HepG2 (cell line): ENCODE measurements at regions not wholly inside any gene's neighbourhood (a gene's known extent, or its start where the extent isn't known, plus 50 kb on each side); places are given as distances from the start of the nearest gene placed in this dataset.

Experiments
- ATAC-seq: fragments of 200-7000 bp; cut with Tn5 transposase; 3 replicates; pipeline ENCODE4 v1.9.1; 2020; ENCODE audit warnings: mild to moderate bottlenecking, moderate library complexity
- BruUV-seq: library from RNA; stranded (reverse); fragments of 400-500 nt; replicated peaks from 2 replicates; lab custom pipeline; 2021; lab: Mats Ljungman, UMichigan
- CTCF ChIA-PET: fragments of 300-600 bp; formaldehyde crosslinking; extraction: SDS; loops from one replicate; lab custom pipeline; 2021; ENCODE audit warnings: low total read pairs, inconsistent platforms, low intra/inter-chr PET ratio; lab: Yijun Ruan, JAX
- POLR2A ChIA-PET: fragments of 350-600 bp; sonication (Branson Sonifier 250); formaldehyde crosslinking; loops from one replicate; lab custom pipeline; 2020; ENCODE audit warnings: antibody characterized with exemption, inconsistent platforms; lab: Yijun Ruan, JAX
- DNase-seq: peaks from one replicate; pipeline ENCODE4 v3.0.0-alpha.2; 2015; ENCODE audit warnings: low spot score
- FAIRE-seq: peaks from 3 replicates; lab custom pipeline; 2011; peaks lifted over from hg19 to GRCh38; lab: Jason Lieb, UNC
- H2AFZ ChIP-seq: one replicate; pipeline ENCODE4 v1.6.1; 2011; ENCODE audit warnings: low read length, inconsistent platforms
- H3K27ac ChIP-seq: fragments of 300-600 bp; 3 replicates; pipeline ENCODE4 v1.8.0; 2011; ENCODE audit warnings: mixed run types, mild to moderate bottlenecking, mixed read lengths, low read length, inconsistent platforms; ENCODE audit not compliant: insufficient read depth; ENCODE audit errors: extremely low read length
- H3K27me3 ChIP-seq, 2 experiments: fragments of 200-600 bp in 1 of 2; 2 replicates in 1 of 2; 3 replicates in 1 of 2; pipeline versions ENCODE4 v1.6.0 to v1.8.0; 2011; ENCODE audit warnings: low read length in 2 of 2, mild to moderate bottlenecking in 2 of 2, moderate library complexity in 2 of 2, inconsistent platforms in 1 of 2; ENCODE audit not compliant: insufficient read depth in 2 of 2, control insufficient read depth in 1 of 2
- H3K36me3 ChIP-seq, 2 experiments: fragments of 200-600 bp in 1 of 2; replicated peaks in 1 of 2; 2 replicates in 1 of 2; 3 replicates in 1 of 2; pipeline versions ENCODE4 v1.5.1 to v1.8.0; 2011; ENCODE audit warnings: low read length in 2 of 2, inconsistent platforms in 1 of 2; ENCODE audit not compliant: insufficient read depth in 2 of 2, control insufficient read depth in 1 of 2
- H3K4me1 ChIP-seq: 2 replicates; pipeline ENCODE4 v1.5.1; 2012; ENCODE audit warnings: low read length, inconsistent platforms; ENCODE audit not compliant: insufficient read depth
- H3K4me2 ChIP-seq: 2 replicates; pipeline ENCODE4 v1.6.0; 2011; ENCODE audit warnings: low read depth, low read length, inconsistent platforms
- H3K4me3 ChIP-seq, 3 experiments: fragments of 200-600 bp in 1 of 3; sonication (generic), shearing (Covaris generic) in 1 of 3; replicated peaks in 1 of 3; 2 replicates each; pipeline ENCODE4 v1.5.1; 2011 to 2016; ENCODE audit warnings: low read length in 3 of 3, inconsistent platforms in 2 of 3, low read depth in 2 of 3, mild to moderate bottlenecking in 2 of 3, control low read depth in 1 of 3, mixed read lengths in 1 of 3; ENCODE audit not compliant: insufficient read depth in 1 of 3
- H3K79me2 ChIP-seq: one replicate; pipeline ENCODE4 v1.6.1; 2011; ENCODE audit warnings: low read length, inconsistent platforms; ENCODE audit not compliant: insufficient read depth
- H3K9ac ChIP-seq: 2 replicates; pipeline ENCODE4 v1.6.0; 2011; ENCODE audit warnings: mild to moderate bottlenecking, low read depth, low read length, inconsistent platforms; ENCODE audit not compliant: insufficient read depth
- H3K9me3 ChIP-seq: 2 replicates; pipeline ENCODE4 v1.5.1; 2012; ENCODE audit warnings: mild to moderate bottlenecking, low read length
- H4K20me1 ChIP-seq: 2 replicates; pipeline ENCODE4 v1.6.0; 2011; ENCODE audit warnings: inconsistent platforms, mild to moderate bottlenecking, low read length, moderate library complexity; ENCODE audit not compliant: insufficient read depth
- ZBTB40 ChIP-seq, 2 experiments: fragments of 450-650 bp in 1 of 2; sonication (generic) in 1 of 2; formaldehyde crosslinking in 1 of 2; IDR thresholded peaks; 2 replicates each; pipeline versions ENCODE4 v1.6.1 to v1.8.0; 2016 to 2022; ENCODE audit warnings: antibody characterized with exemption in 1 of 2, mild to moderate bottlenecking in 1 of 2, missing genetic modification reagents in 1 of 2
- ZNF446 ChIP-seq: sonication (generic); formaldehyde crosslinking; IDR thresholded peaks from 2 replicates; pipeline ENCODE4 v1.5.0; 2020; ENCODE audit warnings: mild to moderate bottlenecking, missing genetic modification reagents
- ZNF713 ChIP-seq: sonication (generic); formaldehyde crosslinking; IDR thresholded peaks from 2 replicates; pipeline ENCODE4 v1.4.0; 2020; ENCODE audit warnings: mild to moderate bottlenecking, missing genetic modification reagents
- WGBS: methylation state at CpG from one replicate; pipeline ENCODE4 v1.1.6; 2017; ENCODE audit warnings: low lambda C conversion rate; 5-methylcytosine and 5-hydroxymethylcytosine counted together
- in situ Hi-C: cut with HindIII; loops from 2 replicates; pipeline ENCODE4 v1.10.0; 2017; ENCODE audit warnings: low pct_unique_long_range_greater_than_20kb; ENCODE audit not compliant: extremely low pct_ligation_motif_present
- intact Hi-C: fragments of 100-400 bp; cut with micrococcal nuclease; formaldehyde crosslinking; loops from one replicate; pipeline ENCODE4 v1.10.0; 2022; ENCODE audit not compliant: unreplicated experiment
- TF ChIP-seq, protein P1 (sequence below): IDR thresholded peaks from 2 replicates; pipeline ENCODE4 v1.6.1; 2016; ENCODE audit warnings: missing compliant biosample characterization, missing genetic modification reagents, borderline replicate concordance

- POLR2A ChIA-PET: no interaction called here
- no peaks in the 10 kb centered on the region for H3K36me3 ChIP-seq
- intact Hi-C loops: no loop called here
- H3K27me3 ChIP-seq: no peaks in the 10 kb centered on the region
- DNase-seq: no peak
- 30% methylated on average over 4 of the region's 4 CpGs for WGBS
- H3K79me2 ChIP-seq: no peaks in the 10 kb centered on the region
- BruUV-seq: no TSS peak
- no peaks in the 10 kb centered on the region for H3K4me1 ChIP-seq
- H3K4me2 ChIP-seq: no peak overlapping the region
- in situ Hi-C loops: no loop called here
- TF ChIP-seq, protein P1, sequence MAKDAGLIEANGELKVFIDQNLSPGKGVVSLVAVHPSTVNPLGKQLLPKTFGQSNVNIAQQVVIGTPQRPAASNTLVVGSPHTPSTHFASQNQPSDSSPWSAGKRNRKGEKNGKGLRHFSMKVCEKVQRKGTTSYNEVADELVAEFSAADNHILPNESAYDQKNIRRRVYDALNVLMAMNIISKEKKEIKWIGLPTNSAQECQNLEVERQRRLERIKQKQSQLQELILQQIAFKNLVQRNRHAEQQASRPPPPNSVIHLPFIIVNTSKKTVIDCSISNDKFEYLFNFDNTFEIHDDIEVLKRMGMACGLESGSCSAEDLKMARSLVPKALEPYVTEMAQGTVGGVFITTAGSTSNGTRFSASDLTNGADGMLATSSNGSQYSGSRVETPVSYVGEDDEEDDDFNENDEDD: no peak
- no peak for TF ChIP-seq ZNF446 (CRISPR knock-in tag)
- CTCF ChIA-PET: no interaction called here
- no peak for ATAC-seq
- no peaks in the 10 kb centered on the region for H4K20me1 ChIP-seq
- no peak overlapping the region; a peak in 1 of 6 replicates for H3K4me3 ChIP-seq
- H3K9ac ChIP-seq: no peak overlapping the region
- H3K9me3 ChIP-seq: no peaks in the 10 kb centered on the region
- FAIRE-seq: no peak
- H2AFZ ChIP-seq: no peak overlapping the region
- H3K27ac ChIP-seq: no peak overlapping the region
Measured at GRCh38 chr4:100130491-100130890, 59.8 kb downstream of the DDIT4L start.

DNA sequence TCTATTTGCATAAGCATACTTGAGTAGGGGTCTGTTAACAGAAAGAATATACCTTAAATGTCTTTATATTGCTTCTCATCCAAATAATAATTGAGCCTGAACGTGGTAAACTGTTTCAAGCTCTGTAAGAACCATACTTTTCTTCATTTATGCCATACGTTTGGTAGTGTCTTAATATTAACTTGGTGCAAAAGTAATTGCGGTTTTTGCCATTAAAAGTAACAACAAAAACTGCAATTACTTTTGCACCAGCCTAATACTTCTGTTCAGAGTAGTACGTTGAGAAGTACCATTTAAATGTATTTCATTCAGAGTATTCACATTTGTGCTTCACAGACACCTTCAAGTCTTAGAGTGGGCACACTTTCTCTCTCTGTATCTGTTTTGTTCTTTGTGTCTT lies 60.5 kb downstream of the DDIT4L start:
- 3% methylated on average over 4 of the region's 4 CpGs for WGBS
- no peak overlapping the region for H3K4me2 ChIP-seq
- intact Hi-C loops: no loop called here

More for the DNA sequence above, 60.5 kb downstream of the DDIT4L start:
- POLR2A ChIA-PET: no interaction called here
- no peaks in the 10 kb centered on the region for H3K79me2 ChIP-seq
- no peaks in the 10 kb centered on the region for H3K36me3 ChIP-seq
- TF ChIP-seq ZBTB40 (IDR thresholded peaks at IDR 0.05): peak; percentile 83
- TF ChIP-seq ZBTB40 (CRISPR knock-in tag; IDR thresholded peaks at IDR 0.05): no peak
- TF ChIP-seq ZNF713: no peak
- TF ChIP-seq, all 625 proteins: peak for 1
- CTCF ChIA-PET: no interaction called here
- H4K20me1 ChIP-seq: no peaks in the 10 kb centered on the region
- no peaks in the 10 kb centered on the region for H3K9me3 ChIP-seq
- no peak for FAIRE-seq
- no peak overlapping the region for H2AFZ ChIP-seq
- no peak for ATAC-seq
- no peak overlapping the region for H3K9ac ChIP-seq
- BruUV-seq: no TSS peak
- no peak overlapping the region for H3K4me3 ChIP-seq
- no peak for DNase-seq
- no peaks in the 10 kb centered on the region for H3K4me1 ChIP-seq
- in situ Hi-C loops: no loop called here
- no peak overlapping the region for H3K27ac ChIP-seq
- no peaks in the 10 kb centered on the region for H3K27me3 ChIP-seq
